ENCODE measurements at regions not wholly inside any gene's neighbourhood (a gene's known extent, or its start where the extent isn't known, plus 50 kb on each side); places are given as distances from the start of the nearest gene placed in this dataset.

DNA sequence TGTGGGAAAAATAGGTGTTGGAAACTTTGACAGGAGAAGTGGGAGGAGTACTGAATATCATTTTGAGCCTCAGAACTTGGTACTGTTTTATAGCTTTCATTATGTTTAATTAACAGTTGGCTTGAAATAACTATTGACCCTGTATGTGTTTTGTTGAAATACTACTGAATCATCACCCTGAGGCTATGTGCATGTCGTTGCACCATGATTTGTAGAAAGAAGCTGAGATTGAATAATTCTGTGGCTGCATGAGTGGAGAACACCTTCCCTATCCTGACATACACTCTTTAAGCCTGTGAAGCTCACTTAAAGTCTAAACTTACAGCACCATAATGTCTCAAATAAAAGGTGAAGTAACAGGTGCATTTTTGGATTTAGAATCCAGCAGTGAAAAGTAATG, 656.5 kb downstream of the CDY2B start:
- TF ChIP-seq, protein P1, sequence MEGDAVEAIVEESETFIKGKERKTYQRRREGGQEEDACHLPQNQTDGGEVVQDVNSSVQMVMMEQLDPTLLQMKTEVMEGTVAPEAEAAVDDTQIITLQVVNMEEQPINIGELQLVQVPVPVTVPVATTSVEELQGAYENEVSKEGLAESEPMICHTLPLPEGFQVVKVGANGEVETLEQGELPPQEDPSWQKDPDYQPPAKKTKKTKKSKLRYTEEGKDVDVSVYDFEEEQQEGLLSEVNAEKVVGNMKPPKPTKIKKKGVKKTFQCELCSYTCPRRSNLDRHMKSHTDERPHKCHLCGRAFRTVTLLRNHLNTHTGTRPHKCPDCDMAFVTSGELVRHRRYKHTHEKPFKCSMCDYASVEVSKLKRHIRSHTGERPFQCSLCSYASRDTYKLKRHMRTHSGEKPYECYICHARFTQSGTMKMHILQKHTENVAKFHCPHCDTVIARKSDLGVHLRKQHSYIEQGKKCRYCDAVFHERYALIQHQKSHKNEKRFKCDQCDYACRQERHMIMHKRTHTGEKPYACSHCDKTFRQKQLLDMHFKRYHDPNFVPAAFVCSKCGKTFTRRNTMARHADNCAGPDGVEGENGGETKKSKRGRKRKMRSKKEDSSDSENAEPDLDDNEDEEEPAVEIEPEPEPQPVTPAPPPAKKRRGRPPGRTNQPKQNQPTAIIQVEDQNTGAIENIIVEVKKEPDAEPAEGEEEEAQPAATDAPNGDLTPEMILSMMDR (IDR thresholded peaks at IDR 0.05; ENCODE audit: low read depth, low read length) = no peak
- no peak for TF ChIP-seq EZH2phosphoT487 (IDR thresholded peaks at IDR 0.05; ENCODE audit: low read depth)

Data from OCI-LY3 (cell line).